Inferior parietal cortex (tissue), 1 donor: ENCODE measurements at regions not wholly inside any gene's neighbourhood (a gene's known extent, or its start where the extent isn't known, plus 50 kb on each side); places are given as distances from the start of the nearest gene placed in this dataset.

Experiments
- DNase-seq: peaks from one replicate; pipeline ENCODE4 v3.0.0-alpha.2; 2016; ENCODE audit errors: extremely low spot score

DNA sequence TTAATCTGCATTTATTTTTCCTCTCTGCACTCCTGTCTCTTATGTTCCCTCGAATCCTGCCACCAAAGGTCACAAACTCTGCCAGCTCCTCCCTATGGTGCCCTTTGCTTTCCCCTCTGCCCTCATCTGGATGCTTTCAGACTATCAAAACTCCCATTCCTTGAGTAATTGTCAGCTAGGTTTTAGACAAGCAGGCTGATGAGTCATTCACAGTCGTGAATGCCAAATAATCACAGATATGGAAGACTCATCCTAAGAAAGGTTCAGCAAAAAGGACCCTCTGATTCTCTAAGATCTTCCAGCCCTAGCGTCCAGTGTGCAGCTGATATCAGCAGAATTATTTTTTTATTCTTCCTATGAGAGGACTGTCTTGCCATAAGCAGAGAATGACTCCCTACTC, 104.5 kb upstream of the NUDT12 start:
- DNase-seq = no peak

DNA sequence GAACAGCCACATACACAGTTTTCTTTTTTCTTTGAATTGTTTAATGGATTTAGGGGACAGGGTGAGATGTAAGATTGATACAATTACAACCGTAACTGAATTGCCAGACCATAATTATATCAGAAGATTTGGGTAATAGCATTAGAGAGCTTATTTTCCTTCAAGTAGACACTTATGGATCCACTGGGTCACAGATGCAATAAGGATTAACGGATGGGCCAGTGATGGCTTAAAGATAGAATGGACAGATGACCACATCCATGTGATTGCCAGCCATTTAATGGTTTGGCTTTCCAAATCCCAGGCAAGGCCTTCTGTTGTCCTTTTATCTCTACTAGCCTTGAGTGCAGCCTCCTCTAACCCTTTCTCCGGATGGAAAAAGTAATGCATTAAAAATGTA, 94.7 kb upstream of the NUDT12 start:
- DNase-seq = no peak

DNA sequence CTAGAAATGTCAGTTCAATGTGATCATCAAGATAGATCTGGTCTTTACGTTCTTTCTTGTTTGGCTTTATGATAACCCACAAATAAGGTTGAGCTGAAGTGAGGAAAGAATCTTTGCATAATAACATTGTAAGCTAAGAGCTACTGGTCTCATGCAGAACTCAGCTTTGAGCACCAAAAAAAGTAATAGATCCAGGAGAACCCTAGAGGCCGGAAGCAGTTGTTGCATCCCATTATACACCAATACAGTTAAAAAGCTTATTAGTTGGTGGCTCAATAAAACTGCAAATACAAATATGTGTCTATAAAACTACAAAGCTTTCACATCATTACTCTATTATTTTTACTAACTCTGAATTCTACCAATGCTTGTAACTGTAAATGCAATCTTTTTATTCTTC, 85.5 kb upstream of the NUDT12 start:
- DNase-seq = no peak

DNA sequence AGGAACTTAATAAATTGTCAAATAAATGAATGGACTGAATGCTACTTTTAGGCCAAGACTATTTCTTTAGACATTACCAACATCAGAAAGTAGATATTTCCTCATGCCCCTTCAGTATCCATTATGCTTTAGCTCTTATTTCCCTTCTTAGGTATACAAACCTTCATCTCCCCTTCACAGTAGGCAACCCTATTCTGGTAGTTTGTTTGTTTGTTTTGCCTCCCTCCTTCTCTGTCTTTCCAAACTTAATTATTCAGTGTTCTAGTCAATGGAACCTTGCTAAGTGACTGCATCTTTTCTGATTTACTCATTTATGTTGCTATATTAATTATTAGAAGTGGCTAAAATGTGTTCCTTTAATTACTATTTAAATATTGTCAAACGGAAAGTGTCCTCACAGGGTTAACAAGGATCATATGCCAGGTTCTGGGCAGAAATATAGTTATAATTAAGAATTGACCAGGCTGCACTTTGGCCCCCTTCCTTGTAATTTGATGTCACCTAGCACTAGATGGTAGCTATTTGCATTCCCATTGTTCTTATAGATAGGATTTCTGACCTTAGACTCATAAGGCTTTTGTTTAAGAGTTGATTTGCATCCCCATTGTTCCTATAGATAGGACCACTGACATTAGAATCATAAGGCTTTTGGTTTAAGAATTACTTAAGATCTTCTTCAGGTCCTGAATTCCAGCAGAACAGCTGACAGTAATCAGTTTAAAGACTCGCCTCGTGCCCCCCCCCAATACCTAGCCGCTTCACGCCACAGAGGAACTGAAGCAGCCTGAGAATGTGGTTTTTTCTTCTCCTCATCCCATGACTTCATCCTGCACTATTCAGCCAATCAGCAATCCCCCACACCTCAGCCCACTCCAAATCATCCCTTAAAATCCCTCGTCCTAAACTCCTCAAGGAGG, 84.4 kb upstream of the NUDT12 start:
- DNase-seq = no peak

- no peak for DNase-seq
Measured at GRCh38 chr5:103645816-103646215, 83.2 kb upstream of the NUDT12 start.

DNA sequence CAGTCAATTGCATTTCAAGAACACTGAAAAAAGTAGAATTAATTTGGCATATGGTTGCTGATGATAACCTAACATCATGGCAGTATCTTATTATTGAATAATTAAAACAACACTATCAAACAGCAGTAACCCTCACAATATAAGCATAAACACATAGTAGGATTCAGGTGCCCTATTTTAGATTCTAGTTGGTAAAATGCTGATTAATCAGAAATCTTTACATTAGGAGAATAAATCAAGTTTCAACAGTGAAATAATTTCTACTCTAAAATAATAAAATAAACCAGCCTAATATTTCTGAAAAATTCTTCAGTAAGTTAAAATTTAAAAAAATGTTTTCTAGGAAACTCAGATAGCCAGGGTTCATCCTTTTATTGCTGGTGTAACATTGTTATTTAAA, 76.4 kb upstream of the NUDT12 start:
- no peak for DNase-seq

DNA sequence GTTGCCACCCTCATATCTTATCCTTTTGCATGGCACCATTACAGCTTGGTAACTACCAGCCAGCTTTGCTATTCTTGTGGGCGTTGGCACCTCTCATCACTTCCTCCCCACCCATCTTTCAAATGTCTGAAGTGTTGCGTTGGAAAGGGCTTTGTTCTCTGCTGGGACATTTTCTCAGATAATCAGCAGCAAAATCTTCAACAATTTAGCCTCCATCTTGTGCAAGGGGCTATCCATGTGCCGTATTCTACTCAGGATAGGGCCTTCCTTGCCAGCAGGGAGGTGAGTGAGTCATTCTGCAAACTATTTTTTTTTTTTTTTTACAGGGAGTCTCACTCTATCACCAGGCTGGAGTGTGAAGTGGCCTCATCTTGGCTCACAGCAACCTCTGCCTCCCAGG, 62.1 kb upstream of the NUDT12 start:
- DNase-seq = no peak

DNA sequence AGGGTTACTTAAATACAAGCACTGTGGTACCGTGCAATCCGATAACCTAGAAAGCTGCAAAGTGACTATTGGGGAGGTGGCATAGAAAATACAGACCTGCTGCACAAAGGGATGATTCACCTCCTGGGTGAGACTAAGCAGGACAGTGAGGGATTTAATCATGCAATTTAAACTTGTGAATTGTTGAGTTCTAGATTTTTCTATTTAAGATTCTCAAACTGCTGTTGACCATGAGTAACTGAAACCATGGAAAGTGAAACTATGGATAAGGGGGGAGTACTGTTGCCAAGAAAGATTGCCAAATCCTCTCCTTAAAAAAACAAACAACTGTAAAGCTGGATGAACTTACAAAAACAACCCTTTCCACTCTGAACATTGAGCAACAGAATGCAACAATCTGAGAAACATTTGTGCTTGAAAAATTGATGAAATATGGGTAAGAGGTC, 61.5 kb upstream of the NUDT12 start:
- no peak for DNase-seq

DNA sequence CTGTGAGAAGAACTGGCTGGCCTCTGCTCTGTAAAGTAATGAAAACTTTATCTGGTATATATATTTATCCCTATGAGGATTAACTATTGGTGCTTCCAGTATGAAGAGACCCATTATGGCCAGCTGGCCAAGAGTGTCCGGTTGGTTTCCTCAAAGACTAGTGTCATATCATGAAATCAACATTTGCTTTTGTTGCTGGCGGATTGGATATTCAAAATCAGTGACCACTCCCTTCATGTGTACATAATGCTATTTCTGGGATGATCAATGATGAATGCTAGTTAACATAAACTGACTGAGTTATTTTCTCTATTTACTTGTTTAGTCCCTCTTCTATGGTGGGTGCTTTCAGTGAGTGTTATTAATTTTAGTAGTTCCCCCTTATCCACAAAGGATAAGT, 60.8 kb upstream of the NUDT12 start:
- no peak for DNase-seq

GRCh38 chr5:103621548-103621930, 59.0 kb upstream of the NUDT12 start:
- no peak for DNase-seq

DNA sequence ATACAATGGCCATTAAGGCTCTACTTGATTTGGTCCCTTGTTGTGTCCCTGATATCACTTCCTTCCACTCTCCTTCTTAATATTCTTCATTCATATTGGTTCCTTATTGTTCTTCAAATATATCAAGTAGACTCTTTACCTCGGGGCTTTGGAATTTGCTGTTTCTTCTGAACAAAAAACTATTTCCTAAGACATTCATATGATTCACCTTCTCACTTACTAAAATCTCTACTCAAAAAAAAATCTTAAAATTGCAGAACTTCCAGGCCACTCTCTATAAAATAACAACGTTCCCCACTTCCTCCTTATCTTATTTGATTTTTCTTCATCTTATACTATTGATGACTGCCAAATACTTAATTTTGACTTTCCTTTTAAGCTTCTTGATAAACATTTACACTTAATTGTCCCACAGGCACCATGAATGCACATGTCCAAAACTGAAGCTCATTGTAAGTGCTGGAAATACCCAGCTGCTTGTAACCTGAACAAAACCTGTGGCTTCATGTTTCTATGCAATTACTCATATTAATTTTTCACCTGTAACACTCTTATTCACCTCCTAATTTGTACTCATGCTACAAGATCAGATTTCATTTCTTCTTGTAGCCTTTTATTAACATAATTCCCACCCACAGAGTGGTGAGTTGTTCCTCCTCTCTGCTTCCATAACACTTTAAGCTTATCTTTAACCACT, 58.4 kb upstream of the NUDT12 start:
- no peak for DNase-seq

- DNase-seq = no peak
Measured at GRCh38 chr5:103617913-103618312, 55.3 kb upstream of the NUDT12 start.

GRCh38 chr5:103617090-103617489, 54.5 kb upstream of the NUDT12 start:
- DNase-seq = no peak

GRCh38 chr5:103612545-103612944, 50.0 kb upstream of the NUDT12 start:
- no peak for DNase-seq
